GM21576 (cell line): ENCODE measurements at regions not wholly inside any gene's neighbourhood (a gene's known extent, or its start where the extent isn't known, plus 50 kb on each side); places are given as distances from the start of the nearest gene placed in this dataset.

Experiments used
- ATAC-seq: cut with Tn5 transposase; IDR thresholded peaks from one replicate; pipeline ENCODE4 v1.9.1; 2021; ENCODE audit warnings: mild to moderate bottlenecking, moderate library complexity; ENCODE audit not compliant: unreplicated experiment

GRCh38 chr21:35257413-35257812 is 208.3 kb upstream of the RUNX1 start:
- no peak for ATAC-seq

GRCh38 chr21:35256468-35256988 is 207.4 kb upstream of the RUNX1 start:
- no peak for ATAC-seq

- ATAC-seq, result no peak
Observed at GRCh38 chr21:35254765-35255138, 205.7 kb upstream of the RUNX1 start.

GRCh38 chr21:35254006-35254764 is 205.1 kb upstream of the RUNX1 start:
- no peak for ATAC-seq

GRCh38 chr21:35252831-35253230 is 203.7 kb upstream of the RUNX1 start:
- no peak for ATAC-seq

GRCh38 chr21:35249636-35250035 is 200.5 kb upstream of the RUNX1 start:
- no peak for ATAC-seq

GRCh38 chr21:35245879-35246278 is 196.8 kb upstream of the RUNX1 start:
- no peak for ATAC-seq

- ATAC-seq, result no peak
Observed at GRCh38 chr21:35244514-35244913, 195.4 kb upstream of the RUNX1 start.

- ATAC-seq, result no peak
Observed at GRCh38 chr21:35243171-35243570, 194.1 kb upstream of the RUNX1 start.

GRCh38 chr21:35239811-35240219 is 190.7 kb upstream of the RUNX1 start:
- ATAC-seq, result no peak

GRCh38 chr21:35238119-35238518 is 189.0 kb upstream of the RUNX1 start:
- no peak for ATAC-seq

- no peak for ATAC-seq
Observed at GRCh38 chr21:35237287-35237686, 188.2 kb upstream of the RUNX1 start.

- ATAC-seq, result no peak
Observed at GRCh38 chr21:35236090-35236489, 187.0 kb upstream of the RUNX1 start.

GRCh38 chr21:35234725-35235124 is 185.6 kb upstream of the RUNX1 start:
- ATAC-seq, result no peak

- no peak for ATAC-seq
Observed at GRCh38 chr21:35233756-35234155, 184.7 kb upstream of the RUNX1 start.

GRCh38 chr21:35232545-35233176 is 183.6 kb upstream of the RUNX1 start:
- no peak for ATAC-seq

- no peak for ATAC-seq
Observed at GRCh38 chr21:35231090-35231489, 182.0 kb upstream of the RUNX1 start.

GRCh38 chr21:35229290-35229689 is 180.2 kb upstream of the RUNX1 start:
- no peak for ATAC-seq

GRCh38 chr21:35227786-35228185 is 178.7 kb upstream of the RUNX1 start:
- ATAC-seq, result no peak

GRCh38 chr21:35226968-35227744 is 178.1 kb upstream of the RUNX1 start:
- ATAC-seq, result peak; percentile 64

GRCh38 chr21:35226328-35226727 is 177.2 kb upstream of the RUNX1 start:
- ATAC-seq, result no peak

GRCh38 chr21:35225573-35225972 is 176.5 kb upstream of the RUNX1 start:
- ATAC-seq, result no peak
